SK-N-SH (cell line): ENCODE measurements at regions not wholly inside any gene's neighbourhood (a gene's known extent, or its start where the extent isn't known, plus 50 kb on each side); places are given as distances from the start of the nearest gene placed in this dataset.

ENCODE experiments used
- CTCF ChIA-PET: fragments of 300-600, 350-600 bp; formaldehyde crosslinking; extraction: SDS; loops from one replicate; lab custom pipeline; 2021; lab: Yijun Ruan, JAX
- POLR2A ChIA-PET: fragments of 350-600 bp; sonication (Branson Sonifier 250); formaldehyde crosslinking; extraction: SDS; loops from one replicate; lab custom pipeline; 2020; ENCODE audit warnings: antibody characterized with exemption, inconsistent platforms; lab: Yijun Ruan, JAX
- DNase-seq: peaks from one replicate; pipeline ENCODE4 v3.0.0; 2012
- H2AFZ ChIP-seq: fragments of 200-600 bp; sonication (generic); 2 replicates; pipeline ENCODE4 v1.8.1; 2016; ENCODE audit warnings: antibody characterized with exemption, mild to moderate bottlenecking, low read depth
- H3F3A ChIP-seq: fragments of 200-600 bp; sonication (generic); replicated peaks from 2 replicates; pipeline ENCODE3; 2016; ENCODE audit warnings: antibody characterized with exemption, mild to moderate bottlenecking; ENCODE audit not compliant: insufficient read depth
- H3K27ac ChIP-seq, 2 experiments: fragments of 200-500 bp in 1 of 2; fragments of 200-600 bp in 1 of 2; sonication (Bioruptor generic) in 1 of 2; sonication (generic), shearing (Covaris generic) in 1 of 2; 2 replicates each; pipeline versions ENCODE4 v1.5.1 to v1.6.1; 2014 to 2016; ENCODE audit warnings: low read depth in 2 of 2, inconsistent platforms in 1 of 2, low read length in 1 of 2, mild to moderate bottlenecking in 1 of 2, mixed read lengths in 1 of 2
- H3K27me3 ChIP-seq: fragments of 200-600 bp; sonication (generic), shearing (Covaris generic); 2 replicates; pipeline ENCODE4 v1.6.1; 2016; ENCODE audit warnings: mixed run types; ENCODE audit not compliant: insufficient read depth
- H3K36me3 ChIP-seq, 2 experiments: fragments of 200-500 bp in 1 of 2; fragments of 200-600 bp in 1 of 2; sonication (Bioruptor generic) in 1 of 2; sonication (generic) in 1 of 2; replicated peaks in 1 of 2; 2 replicates each; pipeline versions ENCODE3 to v1.5.1; 2014 to 2016; ENCODE audit warnings: low read length in 1 of 2, mild to moderate bottlenecking in 1 of 2; ENCODE audit not compliant: insufficient read depth in 2 of 2, control insufficient read depth in 1 of 2
- H3K4me1 ChIP-seq, 2 experiments: fragments of 200-500 bp in 1 of 2; fragments of 200-600 bp in 1 of 2; sonication (Bioruptor generic) in 1 of 2; sonication (generic), shearing (Covaris generic) in 1 of 2; 2 replicates each; pipeline versions ENCODE4 v1.5.1 to v1.6.1; 2014 to 2016; ENCODE audit warnings: low read depth in 1 of 2, low read length in 1 of 2, mixed run types in 1 of 2; ENCODE audit not compliant: insufficient read depth in 2 of 2, control insufficient read depth in 1 of 2
- H3K4me2 ChIP-seq: fragments of 200-600 bp; sonication (generic), shearing (Covaris generic); 2 replicates; pipeline ENCODE4 v1.6.1; 2017; ENCODE audit warnings: mixed run types
- H3K4me3 ChIP-seq, 2 experiments: fragments of 200-500 bp in 1 of 2; fragments of 200-600 bp in 1 of 2; sonication (Bioruptor generic) in 1 of 2; sonication (generic), shearing (Covaris generic) in 1 of 2; 2 replicates each; pipeline versions ENCODE4 v1.5.1 to v1.8.1; 2014 to 2016; ENCODE audit warnings: low read depth in 2 of 2, inconsistent platforms in 1 of 2, low read length in 1 of 2, mild to moderate bottlenecking in 1 of 2, mixed read lengths in 1 of 2, moderate library complexity in 1 of 2
- H3K79me2 ChIP-seq: fragments of 200-600 bp; sonication (generic); 2 replicates; pipeline ENCODE4 v1.8.1; 2017; ENCODE audit warnings: mild to moderate bottlenecking; ENCODE audit not compliant: insufficient read depth
- H3K9ac ChIP-seq: fragments of 200-600 bp; sonication (generic); 2 replicates; pipeline ENCODE4 v1.6.1; 2017; ENCODE audit warnings: mixed run types
- H3K9me2 ChIP-seq: fragments of 200-600 bp; sonication (generic); 2 replicates; pipeline ENCODE4 v1.6.1; 2017; ENCODE audit warnings: mixed run types
- H3K9me3 ChIP-seq: fragments of 200-600 bp; sonication (generic); 2 replicates; pipeline ENCODE4 v1.6.1; 2017; ENCODE audit warnings: mixed run types, mild to moderate bottlenecking, moderate library complexity
- H4K20me1 ChIP-seq: fragments of 200-600 bp; sonication (generic); 2 replicates; pipeline ENCODE4 v1.6.1; 2017; ENCODE audit warnings: mild to moderate bottlenecking, mixed run types; ENCODE audit not compliant: insufficient read depth
- CTCF ChIP-seq: fragments of 200-600 bp; sonication (generic); IDR thresholded peaks from 2 replicates; pipeline ENCODE4 v1.6.1; 2017; ENCODE audit warnings: antibody characterized with exemption, mild to moderate bottlenecking, moderate library complexity
- ELF1 ChIP-seq: IDR thresholded peaks from 2 replicates; pipeline ENCODE4 v1.4.0; 2012
- FOSL2 ChIP-seq: IDR thresholded peaks from 2 replicates; pipeline ENCODE4 v1.4.0; 2012; ENCODE audit warnings: low read depth, mild to moderate bottlenecking, moderate library complexity, borderline replicate concordance
- GABPA ChIP-seq: IDR thresholded peaks from 2 replicates; pipeline ENCODE4 v1.4.0; 2012; ENCODE audit warnings: low read depth, mild to moderate bottlenecking
- MXI1 ChIP-seq: IDR thresholded peaks from 2 replicates; pipeline ENCODE4 v1.6.1; 2012; ENCODE audit warnings: mild to moderate bottlenecking, low read depth, low read length, improper control_type of control experiment
- POLR2AphosphoS5 ChIP-seq: IDR thresholded peaks from 2 replicates; pipeline ENCODE4 v1.6.1; 2012; ENCODE audit warnings: low read depth, low read length
- SMC3 ChIP-seq: IDR thresholded peaks from 2 replicates; pipeline ENCODE4 v1.6.1; 2012; ENCODE audit warnings: low read depth, low read length, improper control_type of control experiment
- ZBTB33 ChIP-seq: IDR thresholded peaks from 2 replicates; pipeline ENCODE4 v1.4.0; 2012; ENCODE audit warnings: low read depth, borderline replicate concordance
- WGBS: methylation state at CpG from one replicate; pipeline ENCODE4 v1.1.6; 2017; ENCODE audit warnings: low lambda C conversion rate; 5-methylcytosine and 5-hydroxymethylcytosine counted together

- peak overlapping the region in 1 of 2 experiments; percentile 23; a peak in 1 of 4 replicates for H3K4me3 ChIP-seq
- no peaks in the 10 kb centered on the region for H3K36me3 ChIP-seq
- no peaks in the 10 kb centered on the region for H3K79me2 ChIP-seq
- CTCF ChIA-PET = interaction anchor here (0.6 to 10.3 kb wide), 60 partner anchors 9 to 1653 kb away, joined by 3 to 530 read pairs (median 4); partner anchors contain the start of genes PON2 and PON3
- POLR2A ChIA-PET = no interaction called here
- peak; percentile 27 for DNase-seq
- peak overlapping the region; percentile 44; the same call in 1 of the 2 replicates for H2AFZ ChIP-seq
- H3K27me3 ChIP-seq = 0 out of 2 replicates have a peak, but pooled peaks cover 7% of the 10 kb centered on the region
- H3K9me3 ChIP-seq = no peaks in the 10 kb centered on the region
- no peak overlapping the region for H3K27ac ChIP-seq
- H3K9me2 ChIP-seq = no peaks in the 10 kb centered on the region
- TF ChIP-seq POLR2AphosphoS5 (no peak), CTCF (peak; percentile 96), ZBTB33 (no peak), SMC3 (peak; percentile 22)
- TF ChIP-seq, all 33 proteins: peak for 2
- WGBS = 13% methylated on average over 3 of the region's 3 CpGs
- Histone ChIP-seq H3K4me2 (peak overlapping the region; percentile 42; the same call in 1 of the 2 replicates), H3K9ac (no peak overlapping the region), H3K4me1 (peaks cover 0 to 6% of the 10 kb centered on the region in 2 experiments; a peak in 2 of 4 replicates), H3F3A (no peaks in the 10 kb centered on the region), H4K20me1 (no peaks in the 10 kb centered on the region)
Observed at GRCh38 chr7:95690367-95690947, 81.9 kb upstream of the DYNC1I1 start.

- peaks cover 0 to 6% of the 10 kb centered on the region in 2 experiments; a peak in 2 of 4 replicates for H3K4me1 ChIP-seq
- no peaks in the 10 kb centered on the region for H3K9me3 ChIP-seq
- H3K36me3 ChIP-seq = no peaks in the 10 kb centered on the region
- ChIA-PET POLR2A (no interaction called here), CTCF (interaction anchor here (0.9 to 10.3 kb wide), 18 partner anchors 11 to 1033 kb away, joined by 3 to 530 read pairs (median 6); partner anchors contain the start of gene SGCE)
- H3K9ac ChIP-seq = no peak overlapping the region
- no peaks in the 10 kb centered on the region for H3K27me3 ChIP-seq
- no peak overlapping the region for H3K4me2 ChIP-seq
- no peak overlapping the region for H3K4me3 ChIP-seq
- H3K9me2 ChIP-seq = no peaks in the 10 kb centered on the region
- 0 out of 2 replicates have a peak overlapping the region, but pooled peaks have one; percentile 7 for H2AFZ ChIP-seq
- H4K20me1 ChIP-seq = no peaks in the 10 kb centered on the region
- H3F3A ChIP-seq = no peaks in the 10 kb centered on the region
- H3K79me2 ChIP-seq = no peaks in the 10 kb centered on the region
- 54% methylated on average over 7 of the region's 7 CpGs for WGBS
- no peak for TF ChIP-seq MXI1
- TF ChIP-seq GABPA = no peak
- 0 out of 2 replicates have a peak, but pooled peaks have one; percentile 2 for TF ChIP-seq FOSL2
- TF ChIP-seq ELF1 = no peak
- DNase-seq = no peak
- H3K27ac ChIP-seq = no peak overlapping the region
Observed at GRCh38 chr7:95688931-95689495, 83.3 kb upstream of the DYNC1I1 start.
